Endothelial cell (in vitro differentiated cells): ENCODE measurements at regions not wholly inside any gene's neighbourhood (a gene's known extent, or its start where the extent isn't known, plus 50 kb on each side); places are given as distances from the start of the nearest gene placed in this dataset.
"Not testable (repeated sequence)": the region's sequence is repeated elsewhere in the genome, so short reads cannot be mapped to it uniquely, and the experiment has no call there.

Source experiments
- DNase-seq: peaks from one replicate; pipeline ENCODE4 v3.0.0; 2021; ENCODE audit warnings: low spot score
- H3K27ac Mint-ChIP-seq: one replicate; pipeline ENCODE4 v1.8.0; 2021; ENCODE audit warnings: mixed read lengths, inconsistent platforms; ENCODE audit not compliant: unreplicated experiment
- H3K27me3 Mint-ChIP-seq: one replicate; pipeline ENCODE4 v1.8.0; 2021; ENCODE audit warnings: mild to moderate bottlenecking, moderate library complexity, mixed read lengths, inconsistent platforms; ENCODE audit not compliant: unreplicated experiment
- H3K36me3 Mint-ChIP-seq: one replicate; pipeline ENCODE4 v1.8.0; 2021; ENCODE audit warnings: mild to moderate bottlenecking, low read depth, mixed read lengths, inconsistent platforms; ENCODE audit not compliant: unreplicated experiment
- H3K4me1 Mint-ChIP-seq: one replicate; pipeline ENCODE4 v1.8.0; 2021; ENCODE audit warnings: mild to moderate bottlenecking, mixed read lengths, inconsistent platforms; ENCODE audit not compliant: unreplicated experiment
- H3K4me3 Mint-ChIP-seq: one replicate; pipeline ENCODE4 v1.8.0; 2021; ENCODE audit warnings: mild to moderate bottlenecking, mixed read lengths, inconsistent platforms; ENCODE audit not compliant: unreplicated experiment
- H3K9me3 Mint-ChIP-seq: one replicate; pipeline ENCODE4 v1.8.0; 2021; ENCODE audit warnings: mixed read lengths, inconsistent platforms; ENCODE audit not compliant: unreplicated experiment
- TF ChIP-seq, protein P1 (sequence below): fragments of 200-600 bp; sonication (generic); IDR thresholded peaks from one replicate; pipeline ENCODE4 v1.5.0; 2021; ENCODE audit warnings: antibody characterized with exemption; ENCODE audit not compliant: unreplicated experiment

DNA sequence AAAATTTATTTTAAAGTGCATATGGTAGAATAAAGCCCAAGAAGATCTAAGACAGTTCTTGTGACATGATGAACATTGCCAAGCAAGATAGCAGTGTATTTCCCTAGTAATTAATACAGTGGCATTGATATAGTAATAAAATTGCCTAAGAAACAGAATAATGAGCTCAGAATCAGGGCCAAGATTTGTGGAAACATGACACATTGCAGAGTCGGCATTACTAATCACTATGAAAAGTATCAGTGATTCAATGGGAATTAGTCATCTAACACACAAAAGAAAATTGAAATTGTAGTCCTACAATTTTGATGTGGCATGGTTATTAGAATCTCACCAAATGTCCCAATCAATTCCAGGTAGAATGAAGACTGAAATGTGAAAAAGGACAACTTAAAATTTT, 243.0 kb upstream of the CYRIA start:
- H3K4me3 Mint-ChIP-seq = no peak overlapping the region
- no peak for DNase-seq
- no peaks in the 10 kb centered on the region for H3K36me3 Mint-ChIP-seq
- TF ChIP-seq, protein P1, sequence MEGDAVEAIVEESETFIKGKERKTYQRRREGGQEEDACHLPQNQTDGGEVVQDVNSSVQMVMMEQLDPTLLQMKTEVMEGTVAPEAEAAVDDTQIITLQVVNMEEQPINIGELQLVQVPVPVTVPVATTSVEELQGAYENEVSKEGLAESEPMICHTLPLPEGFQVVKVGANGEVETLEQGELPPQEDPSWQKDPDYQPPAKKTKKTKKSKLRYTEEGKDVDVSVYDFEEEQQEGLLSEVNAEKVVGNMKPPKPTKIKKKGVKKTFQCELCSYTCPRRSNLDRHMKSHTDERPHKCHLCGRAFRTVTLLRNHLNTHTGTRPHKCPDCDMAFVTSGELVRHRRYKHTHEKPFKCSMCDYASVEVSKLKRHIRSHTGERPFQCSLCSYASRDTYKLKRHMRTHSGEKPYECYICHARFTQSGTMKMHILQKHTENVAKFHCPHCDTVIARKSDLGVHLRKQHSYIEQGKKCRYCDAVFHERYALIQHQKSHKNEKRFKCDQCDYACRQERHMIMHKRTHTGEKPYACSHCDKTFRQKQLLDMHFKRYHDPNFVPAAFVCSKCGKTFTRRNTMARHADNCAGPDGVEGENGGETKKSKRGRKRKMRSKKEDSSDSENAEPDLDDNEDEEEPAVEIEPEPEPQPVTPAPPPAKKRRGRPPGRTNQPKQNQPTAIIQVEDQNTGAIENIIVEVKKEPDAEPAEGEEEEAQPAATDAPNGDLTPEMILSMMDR = no peak
- no peak overlapping the region for H3K27ac Mint-ChIP-seq
- H3K9me3 Mint-ChIP-seq = no peaks in the 10 kb centered on the region
- no peaks in the 10 kb centered on the region for H3K4me1 Mint-ChIP-seq
- peaks cover 1% of the 10 kb centered on the region for H3K27me3 Mint-ChIP-seq

DNA sequence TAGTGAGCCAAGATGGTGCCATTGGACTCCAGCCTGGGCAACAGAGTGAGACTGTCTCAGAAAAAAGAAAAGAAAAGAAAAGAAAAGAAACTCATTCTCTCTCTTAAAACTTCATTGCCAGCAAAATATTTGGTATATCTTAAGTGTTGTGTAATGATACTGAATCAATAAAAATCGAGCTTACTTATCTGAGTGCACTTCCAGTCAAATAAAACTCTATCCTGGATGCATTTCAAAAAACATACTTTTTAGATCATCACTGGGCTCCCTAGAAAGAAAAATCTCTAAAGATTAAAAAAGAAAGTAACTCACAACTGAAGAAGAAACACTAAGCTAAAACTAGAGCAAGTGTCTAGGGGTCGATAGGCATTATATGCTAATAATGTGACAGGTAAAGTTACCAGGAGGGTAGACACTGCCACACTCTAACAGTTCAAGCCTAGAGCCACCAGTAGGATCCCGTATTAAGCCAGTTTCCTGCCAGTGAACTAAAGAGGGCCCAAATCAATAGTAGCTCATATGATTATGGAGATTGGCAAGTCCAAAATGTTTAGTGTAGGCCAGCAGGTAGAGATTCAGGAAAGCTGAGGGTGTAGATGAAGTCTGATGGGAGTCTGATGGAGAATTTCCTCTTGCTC, 242.1 kb upstream of the CYRIA start:
- Mint-ChIP-seq H3K4me1 (no peaks in the 10 kb centered on the region), H3K27me3 (peaks cover 1% of the 10 kb centered on the region), H3K9me3 (no peaks in the 10 kb centered on the region), H3K4me3 (no peak overlapping the region), H3K36me3 (no peaks in the 10 kb centered on the region), H3K27ac (no peak overlapping the region)
- TF ChIP-seq, protein P1 = no peak
- no peak for DNase-seq

DNA sequence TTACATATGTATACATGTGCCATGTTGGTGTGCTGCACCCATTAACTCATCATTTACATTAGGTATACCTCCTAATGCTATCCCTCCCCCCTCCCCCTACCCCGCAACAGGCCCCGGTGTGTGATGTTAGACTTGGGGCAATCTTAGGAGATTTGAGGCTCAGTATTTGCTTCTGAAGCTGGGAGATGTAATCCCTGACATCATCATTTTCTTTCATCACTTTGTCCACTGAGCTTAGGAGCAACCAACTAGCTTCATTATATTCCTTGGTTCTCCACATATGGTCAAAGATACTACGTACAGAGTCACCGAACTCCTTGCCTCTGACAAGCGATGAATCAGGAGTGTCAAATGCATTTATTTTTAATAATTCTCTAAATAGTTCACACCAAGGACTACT, 239.7 kb upstream of the CYRIA start:
- H3K27ac Mint-ChIP-seq, H3K27me3 Mint-ChIP-seq: not testable (repeated sequence)

DNA sequence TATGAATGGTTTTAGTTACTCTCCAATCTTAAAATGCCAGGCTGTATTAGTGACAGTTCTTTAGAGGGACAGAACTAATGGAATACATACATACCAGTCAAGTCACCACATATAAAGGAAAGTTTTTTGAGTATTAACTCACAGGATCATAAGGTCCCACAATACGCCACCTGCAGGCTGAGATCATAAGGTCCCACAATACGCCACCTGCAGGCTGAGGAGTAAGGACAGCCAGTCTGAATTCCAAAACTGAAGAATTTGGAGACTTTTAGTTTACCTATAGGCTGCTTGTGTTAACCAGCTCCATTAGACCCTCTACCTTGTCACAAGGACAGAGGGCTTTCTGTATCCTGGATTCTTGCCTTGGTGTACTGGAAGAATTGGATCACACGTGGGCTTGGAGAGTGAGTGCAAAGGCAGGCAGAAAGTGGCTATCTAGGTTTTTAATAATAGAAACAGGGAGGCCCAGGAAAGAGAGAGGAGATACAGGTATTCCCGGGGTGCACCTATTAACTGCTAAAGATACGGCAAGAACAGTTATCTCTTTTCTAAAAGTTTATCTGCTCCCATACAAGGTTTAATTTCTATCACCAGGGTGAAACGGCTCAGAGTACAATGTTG, 234.9 kb upstream of the CYRIA start:
- TF ChIP-seq, protein P1 = peak; percentile 87
- Mint-ChIP-seq H3K27me3 (peaks cover 1% of the 10 kb centered on the region), H3K4me1 (peaks cover 2% of the 10 kb centered on the region), H3K9me3 (no peaks in the 10 kb centered on the region), H3K4me3 (no peak overlapping the region), H3K36me3 (no peaks in the 10 kb centered on the region), H3K27ac (no peak overlapping the region)
- DNase-seq = peak; percentile 53

More for the DNA sequence above, 239.7 kb upstream of the CYRIA start:
- H3K36me3 Mint-ChIP-seq, H3K4me3 Mint-ChIP-seq, H3K4me1 Mint-ChIP-seq, H3K9me3 Mint-ChIP-seq, DNase-seq: not testable (repeated sequence)

DNA sequence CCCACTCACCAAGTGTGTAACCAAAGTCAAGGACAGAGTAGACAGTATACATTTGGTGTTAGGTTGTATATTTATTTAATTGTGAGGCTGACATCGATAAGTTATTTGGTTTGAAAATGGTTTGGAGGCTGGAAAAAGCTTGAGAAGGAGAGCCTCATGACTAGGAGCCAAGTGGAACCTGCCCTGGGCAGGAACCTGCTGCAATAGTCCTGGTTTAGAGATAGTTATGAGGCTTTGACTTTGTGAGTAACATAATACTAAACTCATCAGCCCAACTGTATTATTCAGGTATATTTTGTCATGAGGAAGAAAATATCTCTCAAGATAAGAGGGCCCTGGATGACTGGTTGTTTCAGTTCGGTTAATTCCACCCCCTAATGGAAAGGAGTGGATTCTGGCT, 234.3 kb upstream of the CYRIA start:
- Mint-ChIP-seq H3K4me1 (peaks cover 2% of the 10 kb centered on the region), H3K27ac (no peak overlapping the region), H3K36me3 (no peaks in the 10 kb centered on the region), H3K27me3 (peaks cover 1% of the 10 kb centered on the region), H3K4me3 (no peak overlapping the region), H3K9me3 (no peaks in the 10 kb centered on the region)
- no peak for DNase-seq
- TF ChIP-seq, protein P1 = no peak
